ENCODE measurements at regions not wholly inside any gene's neighbourhood (a gene's known extent, or its start where the extent isn't known, plus 50 kb on each side); places are given as distances from the start of the nearest gene placed in this dataset.

- no peak for TF ChIP-seq TAF1 (conservative IDR thresholded peaks at IDR 0.05)
- no peak for TF ChIP-seq CTCF (IDR thresholded peaks at IDR 0.05; ENCODE audit: low read depth, low read length, missing input control)
- TF ChIP-seq RAD21 (IDR thresholded peaks at IDR 0.05) = no peak
- no peak for TF ChIP-seq JUND (IDR thresholded peaks at IDR 0.05)
- TF ChIP-seq MAX (IDR thresholded peaks at IDR 0.05) = no peak
- no peak for TF ChIP-seq ZBTB33 (IDR thresholded peaks at IDR 0.05)
- TF ChIP-seq GABPA (IDR thresholded peaks at IDR 0.05 in 1 of 2, conservative IDR thresholded peaks at IDR 0.05 in 1 of 2) = no peak
- TF ChIP-seq YY1 (IDR thresholded peaks at IDR 0.05) = no peak
- TF ChIP-seq HNF4G (IDR thresholded peaks at IDR 0.05) = no peak
- no peak for TF ChIP-seq EGR1 (IDR thresholded peaks at IDR 0.05; ENCODE audit: low read depth in 2 of 2)
- TF ChIP-seq REST (IDR thresholded peaks at IDR 0.05) = no peak
- no peak for TF ChIP-seq FOXA1 (IDR thresholded peaks at IDR 0.05)
- TF ChIP-seq ATF3 (IDR thresholded peaks at IDR 0.05) = no peak
- TF ChIP-seq HNF4A (conservative IDR thresholded peaks at IDR 0.05) = no peak
These were observed 1210.1 kb upstream of the TENM4 start for GRCh38 chr11:80650966-80651365.

Measured in liver (tissue), 3 donors.